Loucy (cell line): ENCODE measurements at regions not wholly inside any gene's neighbourhood (a gene's known extent, or its start where the extent isn't known, plus 50 kb on each side); places are given as distances from the start of the nearest gene placed in this dataset.

Experiments
- H2AFZ ChIP-seq: fragments of 200-600 bp; sonication (generic); 2 replicates; pipeline ENCODE4 v1.6.0; 2016; ENCODE audit warnings: antibody characterized with exemption, mild to moderate bottlenecking, low read length, moderate library complexity
- H3F3A ChIP-seq: fragments of 200-600 bp; 2 replicates; pipeline ENCODE4 v1.6.0; 2016; ENCODE audit warnings: antibody characterized with exemption, low read depth, mild to moderate bottlenecking
- H3K27me3 ChIP-seq: fragments of 200-600 bp; sonication (generic); 2 replicates; pipeline ENCODE4 v1.6.1; 2014; ENCODE audit warnings: low read length, mild to moderate bottlenecking; ENCODE audit not compliant: insufficient read depth, poor library complexity, severe bottlenecking
- H3K36me3 ChIP-seq: fragments of 200-600 bp; sonication (generic); 2 replicates; pipeline ENCODE4 v1.6.1; 2016; ENCODE audit warnings: low read length; ENCODE audit not compliant: insufficient read depth
- H3K4me1 ChIP-seq: fragments of 200-600 bp; sonication (generic); 2 replicates; pipeline ENCODE4 v1.5.1; 2014; ENCODE audit warnings: low read length, mild to moderate bottlenecking; ENCODE audit not compliant: insufficient read depth, poor library complexity, severe bottlenecking
- H3K4me2 ChIP-seq: fragments of 200-600 bp; sonication (generic); 2 replicates; pipeline ENCODE4 v1.6.0; 2014; ENCODE audit warnings: antibody characterized with exemption, low read length, low read depth, mild to moderate bottlenecking; ENCODE audit not compliant: poor library complexity, severe bottlenecking
- H3K4me3 ChIP-seq: fragments of 200-600 bp; sonication (generic); 2 replicates; pipeline ENCODE4 v1.5.1; 2014; ENCODE audit warnings: low read length, mild to moderate bottlenecking, mixed read lengths; ENCODE audit not compliant: poor library complexity, severe bottlenecking
- H3K79me2 ChIP-seq: fragments of 200-600 bp; sonication (generic); 2 replicates; pipeline ENCODE4 v1.6.1; 2014; ENCODE audit warnings: low read length; ENCODE audit not compliant: insufficient read depth
- H3K9ac ChIP-seq: fragments of 200-600 bp; sonication (generic); 2 replicates; pipeline ENCODE4 v1.6.0; 2014; ENCODE audit warnings: mild to moderate bottlenecking, low read depth, low read length, moderate library complexity; ENCODE audit not compliant: poor library complexity, severe bottlenecking
- H3K9me2 ChIP-seq: fragments of 200-600 bp; sonication (generic); replicated peaks from 2 replicates; pipeline ENCODE4 v1.6.1; 2016; ENCODE audit warnings: low read depth, low read length, mixed read lengths
- H3K9me3 ChIP-seq: fragments of 200-600 bp; sonication (generic); 2 replicates; pipeline ENCODE4 v1.6.1; 2014; ENCODE audit warnings: mild to moderate bottlenecking, antibody characterized with exemption, low read length, low read depth; ENCODE audit not compliant: insufficient read depth
- H4K20me1 ChIP-seq: fragments of 200-600 bp; sonication (generic); 2 replicates; pipeline ENCODE4 v1.6.0; 2014; ENCODE audit warnings: antibody characterized with exemption, low read length, mild to moderate bottlenecking; ENCODE audit not compliant: insufficient read depth, poor library complexity, severe bottlenecking
- EZH2phosphoT487 ChIP-seq: fragments of 200-600 bp; IDR thresholded peaks from 2 replicates; pipeline ENCODE4 v1.6.1; 2018; ENCODE audit warnings: antibody characterized with exemption, mild to moderate bottlenecking, moderate library complexity, borderline replicate concordance
- TF ChIP-seq, protein P1 (sequence below): fragments of 200-600 bp; sonication (generic); conservative IDR thresholded peaks from 2 replicates; pipeline ENCODE4 v1.5.1; 2014; ENCODE audit warnings: mild to moderate bottlenecking, antibody characterized with exemption, low read length

GRCh38 chr2:238601433-238602222 lies 174.9 kb downstream of the ASB1 start:
- no peaks in the 10 kb centered on the region for H3K4me1 ChIP-seq
- no peaks in the 10 kb centered on the region for H3F3A ChIP-seq
- H2AFZ ChIP-seq = no peak overlapping the region
- H3K79me2 ChIP-seq = no peaks in the 10 kb centered on the region
- H3K4me3 ChIP-seq = no peak overlapping the region
- H3K9me3 ChIP-seq = 0 out of 2 replicates have a peak, but pooled peaks cover 3% of the 10 kb centered on the region
- no peak overlapping the region for H3K4me2 ChIP-seq
- no peaks in the 10 kb centered on the region for H3K27me3 ChIP-seq
- no peaks in the 10 kb centered on the region for H3K36me3 ChIP-seq
- TF ChIP-seq, protein P1, sequence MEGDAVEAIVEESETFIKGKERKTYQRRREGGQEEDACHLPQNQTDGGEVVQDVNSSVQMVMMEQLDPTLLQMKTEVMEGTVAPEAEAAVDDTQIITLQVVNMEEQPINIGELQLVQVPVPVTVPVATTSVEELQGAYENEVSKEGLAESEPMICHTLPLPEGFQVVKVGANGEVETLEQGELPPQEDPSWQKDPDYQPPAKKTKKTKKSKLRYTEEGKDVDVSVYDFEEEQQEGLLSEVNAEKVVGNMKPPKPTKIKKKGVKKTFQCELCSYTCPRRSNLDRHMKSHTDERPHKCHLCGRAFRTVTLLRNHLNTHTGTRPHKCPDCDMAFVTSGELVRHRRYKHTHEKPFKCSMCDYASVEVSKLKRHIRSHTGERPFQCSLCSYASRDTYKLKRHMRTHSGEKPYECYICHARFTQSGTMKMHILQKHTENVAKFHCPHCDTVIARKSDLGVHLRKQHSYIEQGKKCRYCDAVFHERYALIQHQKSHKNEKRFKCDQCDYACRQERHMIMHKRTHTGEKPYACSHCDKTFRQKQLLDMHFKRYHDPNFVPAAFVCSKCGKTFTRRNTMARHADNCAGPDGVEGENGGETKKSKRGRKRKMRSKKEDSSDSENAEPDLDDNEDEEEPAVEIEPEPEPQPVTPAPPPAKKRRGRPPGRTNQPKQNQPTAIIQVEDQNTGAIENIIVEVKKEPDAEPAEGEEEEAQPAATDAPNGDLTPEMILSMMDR = no peak
- no peak for TF ChIP-seq EZH2phosphoT487
- H4K20me1 ChIP-seq = no peaks in the 10 kb centered on the region
- no peak overlapping the region for H3K9ac ChIP-seq
- no peaks in the 10 kb centered on the region for H3K9me2 ChIP-seq

GRCh38 chr2:238602223-238602960 lies 175.7 kb downstream of the ASB1 start:
- H3F3A ChIP-seq = no peaks in the 10 kb centered on the region
- no peaks in the 10 kb centered on the region for H3K27me3 ChIP-seq

GRCh38 chr2:238603596-238603995 lies 176.9 kb downstream of the ASB1 start:
- Histone ChIP-seq H4K20me1 (no peaks in the 10 kb centered on the region), H3K4me1 (no peaks in the 10 kb centered on the region), H2AFZ (no peak overlapping the region), H3K4me3 (no peak overlapping the region), H3K4me2 (no peak overlapping the region), H3K9me2 (no peaks in the 10 kb centered on the region), H3F3A (no peaks in the 10 kb centered on the region), H3K9ac (no peak overlapping the region), H3K9me3 (0 out of 2 replicates have a peak, but pooled peaks cover 3% of the 10 kb centered on the region), H3K79me2 (no peaks in the 10 kb centered on the region), H3K27me3 (no peaks in the 10 kb centered on the region), H3K36me3 (no peaks in the 10 kb centered on the region)
- no peak for TF ChIP-seq EZH2phosphoT487
- TF ChIP-seq, protein P1 = no peak

More at GRCh38 chr2:238602223-238602960, 175.7 kb downstream of the ASB1 start:
- Histone ChIP-seq H3K79me2 (no peaks in the 10 kb centered on the region), H3K9ac (no peak overlapping the region), H3K4me1 (no peaks in the 10 kb centered on the region), H2AFZ (no peak overlapping the region), H3K9me2 (no peaks in the 10 kb centered on the region), H3K4me3 (no peak overlapping the region), H3K9me3 (0 out of 2 replicates have a peak, but pooled peaks cover 3% of the 10 kb centered on the region), H4K20me1 (no peaks in the 10 kb centered on the region), H3K36me3 (no peaks in the 10 kb centered on the region), H3K4me2 (no peak overlapping the region)
- TF ChIP-seq, protein P1 = no peak
- no peak for TF ChIP-seq EZH2phosphoT487
